ENCODE measurements at regions not wholly inside any gene's neighbourhood (a gene's known extent, or its start where the extent isn't known, plus 50 kb on each side); places are given as distances from the start of the nearest gene placed in this dataset.
A peak's percentile ranks its signal among the peaks of the same experiment; 100 is the strongest.

- peak; percentile 57 for DNase-seq
- in situ Hi-C loops (cut with HindIII; ENCODE audit: low pct_ligation_motif_present, low pct_unique_long_range_greater_than_20kb, low sequenced_read_pairs): no loop called here
Observed at GRCh38 chr5:4989118-4989517, 151.0 kb upstream of the ADAMTS16 start.

GRCh38 chr5:4990017-4990416, 150.1 kb upstream of the ADAMTS16 start:
- no peak for DNase-seq
- in situ Hi-C loops (cut with HindIII; ENCODE audit: low pct_ligation_motif_present, low pct_unique_long_range_greater_than_20kb, low sequenced_read_pairs): no loop called here

DNA sequence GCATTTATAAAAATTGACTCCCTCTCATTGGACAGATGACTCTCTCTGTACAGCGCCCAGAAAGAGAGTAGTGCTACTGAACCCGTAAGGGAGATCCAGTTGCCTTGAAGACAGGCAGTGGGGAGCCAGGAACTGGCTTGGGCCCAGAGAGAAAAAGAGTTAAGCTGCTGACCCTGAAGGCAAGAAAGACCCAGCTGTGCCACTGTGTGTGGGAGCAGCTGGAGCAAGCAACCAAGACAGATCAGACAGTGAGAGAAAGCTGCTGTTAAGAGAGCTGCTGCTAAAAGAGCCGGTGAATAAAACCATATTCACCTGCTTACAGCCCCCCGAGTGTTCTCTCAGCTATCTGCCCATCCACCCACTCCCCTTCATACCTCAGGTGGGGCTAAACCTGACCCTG, 149.7 kb upstream of the ADAMTS16 start:
- no peak for DNase-seq
- in situ Hi-C loops (cut with HindIII; ENCODE audit: low pct_ligation_motif_present, low pct_unique_long_range_greater_than_20kb, low sequenced_read_pairs): no loop called here

- DNase-seq: no peak
- in situ Hi-C loops (cut with HindIII; ENCODE audit: low pct_ligation_motif_present, low pct_unique_long_range_greater_than_20kb, low sequenced_read_pairs): no loop called here
Observed at GRCh38 chr5:4991925-4992324, 148.2 kb upstream of the ADAMTS16 start.

DNA sequence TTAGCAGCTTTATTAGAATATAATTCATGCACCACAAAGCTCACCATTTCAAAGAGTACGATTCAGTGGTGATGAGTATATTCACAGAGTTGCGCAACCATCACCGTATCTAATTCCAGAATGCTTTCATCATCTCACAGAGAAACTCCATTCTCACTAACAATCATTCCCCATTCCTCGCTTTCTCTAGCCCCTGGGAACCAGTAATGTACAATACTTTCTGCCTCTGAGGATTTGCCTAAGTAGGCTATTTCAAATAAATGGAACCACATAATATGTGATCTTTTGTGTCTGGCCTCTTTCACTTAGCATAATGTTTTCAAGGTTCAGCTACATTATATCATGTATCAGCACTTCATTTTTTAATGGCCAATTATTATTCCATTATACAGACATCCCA, 145.1 kb upstream of the ADAMTS16 start:
- peak; percentile 31 for DNase-seq
- in situ Hi-C loops (cut with HindIII; ENCODE audit: low pct_ligation_motif_present, low pct_unique_long_range_greater_than_20kb, low sequenced_read_pairs): no loop called here

GRCh38 chr5:5005353-5005752, 134.8 kb upstream of the ADAMTS16 start:
- in situ Hi-C loops (cut with HindIII; ENCODE audit: low pct_ligation_motif_present, low pct_unique_long_range_greater_than_20kb, low sequenced_read_pairs): no loop called here
- no peak for DNase-seq

GRCh38 chr5:5006548-5006947, 133.6 kb upstream of the ADAMTS16 start:
- in situ Hi-C loops (cut with HindIII; ENCODE audit: low pct_ligation_motif_present, low pct_unique_long_range_greater_than_20kb, low sequenced_read_pairs): no loop called here

DNA sequence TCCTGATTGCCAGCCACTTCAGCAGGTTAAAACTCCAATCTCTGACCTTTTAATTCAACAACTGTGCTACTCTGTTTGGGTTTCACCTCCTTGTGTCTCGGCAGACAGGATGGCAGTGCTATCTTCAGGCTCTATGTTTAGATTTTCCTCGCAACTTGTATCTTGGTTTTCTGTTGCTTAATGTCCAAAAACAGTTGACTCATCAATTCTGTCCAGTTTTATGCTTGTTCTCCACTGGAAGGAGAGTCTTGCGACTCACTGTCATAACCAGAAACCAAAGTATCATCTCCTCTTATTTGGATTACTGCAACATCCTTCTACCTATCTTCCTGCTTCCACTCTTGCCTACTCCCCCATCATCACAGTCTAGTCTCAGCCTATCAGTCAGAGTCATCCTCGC, 130.9 kb upstream of the ADAMTS16 start:
- in situ Hi-C loops (cut with HindIII; ENCODE audit: low pct_ligation_motif_present, low pct_unique_long_range_greater_than_20kb, low sequenced_read_pairs): no loop called here

More at GRCh38 chr5:5006548-5006947, 133.6 kb upstream of the ADAMTS16 start:
- no peak for DNase-seq

GRCh38 chr5:5011151-5011550, 129.0 kb upstream of the ADAMTS16 start:
- DNase-seq: no peak
- in situ Hi-C loops (cut with HindIII; ENCODE audit: low pct_ligation_motif_present, low pct_unique_long_range_greater_than_20kb, low sequenced_read_pairs): no loop called here

More for the DNA sequence above, 130.9 kb upstream of the ADAMTS16 start:
- DNase-seq: no peak

DNA sequence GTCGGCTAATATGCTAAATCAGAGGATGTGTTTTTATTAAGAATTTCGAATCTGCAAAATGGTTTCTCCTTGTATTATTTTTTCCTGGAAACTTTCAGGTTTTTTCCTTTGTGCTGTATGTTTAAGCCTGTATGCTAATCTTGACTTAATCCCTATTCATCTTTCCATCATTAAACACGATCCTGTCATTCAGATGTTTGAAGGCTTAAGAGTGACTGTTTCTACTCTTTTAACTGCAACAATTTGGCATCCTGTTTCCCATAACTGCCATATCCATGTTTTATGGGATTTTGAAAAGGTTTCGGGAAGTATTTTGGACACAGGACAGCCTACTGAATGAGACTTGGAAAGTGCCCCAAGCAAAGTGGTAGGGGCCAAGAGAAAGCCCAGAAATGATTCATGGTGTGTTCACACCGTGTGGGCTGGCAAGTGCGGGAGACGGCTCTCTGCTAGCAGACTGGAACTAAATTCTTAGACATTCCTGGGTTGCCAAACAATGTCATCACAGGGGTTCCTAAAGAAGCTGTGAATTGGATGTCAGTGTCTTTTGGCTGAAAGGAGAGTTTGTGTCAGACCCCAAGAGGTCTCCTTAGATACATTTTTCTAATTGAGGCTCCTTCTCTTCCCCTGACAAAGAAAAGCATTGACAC, 125.4 kb upstream of the ADAMTS16 start:
- in situ Hi-C loops (cut with HindIII; ENCODE audit: low pct_ligation_motif_present, low pct_unique_long_range_greater_than_20kb, low sequenced_read_pairs): no loop called here

GRCh38 chr5:5017827-5018577, 122.1 kb upstream of the ADAMTS16 start:
- peak; percentile 54 for DNase-seq
- in situ Hi-C loops (cut with HindIII; ENCODE audit: low pct_ligation_motif_present, low pct_unique_long_range_greater_than_20kb, low sequenced_read_pairs): no loop called here

More for the DNA sequence above, 125.4 kb upstream of the ADAMTS16 start:
- peak; percentile 45 for DNase-seq

DNA sequence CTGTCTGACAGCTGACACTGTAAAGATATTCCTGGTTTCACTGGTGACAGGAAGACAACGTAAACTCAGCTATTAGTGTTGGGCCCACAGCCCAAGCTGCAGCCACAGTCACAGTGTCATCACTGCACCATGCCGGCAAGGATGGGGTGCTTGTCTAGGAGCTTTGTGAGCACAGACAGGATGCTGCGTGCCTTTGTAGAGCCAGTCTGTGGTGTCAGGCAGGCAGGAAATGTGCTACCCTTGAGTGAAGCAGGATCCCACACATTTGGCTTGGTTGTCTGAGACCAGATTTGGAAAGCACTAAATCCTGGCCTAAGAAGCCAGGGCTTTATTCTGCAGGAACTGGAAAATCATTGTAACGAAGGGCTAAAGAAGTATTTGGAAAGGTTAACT, 121.6 kb upstream of the ADAMTS16 start:
- peak; percentile 12 for DNase-seq
- in situ Hi-C loops (cut with HindIII; ENCODE audit: low pct_ligation_motif_present, low pct_unique_long_range_greater_than_20kb, low sequenced_read_pairs): no loop called here

DNA sequence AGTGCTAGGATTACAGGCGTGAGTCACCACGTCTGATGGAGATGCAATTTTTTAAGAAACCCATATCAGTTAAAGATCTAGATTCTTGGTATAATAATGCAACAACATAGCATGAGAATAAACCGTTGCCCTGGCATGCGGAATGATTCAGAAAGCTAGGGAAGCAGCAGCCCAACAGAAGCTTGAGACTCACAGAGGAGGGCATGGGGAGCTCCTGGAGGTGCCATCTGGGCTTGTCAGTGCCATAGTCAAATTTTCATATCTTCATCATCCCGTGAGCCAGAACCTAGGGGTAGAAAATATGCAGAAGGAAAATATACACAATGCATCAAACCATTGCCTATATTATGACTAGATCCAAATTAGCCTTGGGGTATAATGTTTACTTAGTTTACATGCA, 118.7 kb upstream of the ADAMTS16 start:
- DNase-seq: no peak
- in situ Hi-C loops (cut with HindIII; ENCODE audit: low pct_ligation_motif_present, low pct_unique_long_range_greater_than_20kb, low sequenced_read_pairs): no loop called here

DNA sequence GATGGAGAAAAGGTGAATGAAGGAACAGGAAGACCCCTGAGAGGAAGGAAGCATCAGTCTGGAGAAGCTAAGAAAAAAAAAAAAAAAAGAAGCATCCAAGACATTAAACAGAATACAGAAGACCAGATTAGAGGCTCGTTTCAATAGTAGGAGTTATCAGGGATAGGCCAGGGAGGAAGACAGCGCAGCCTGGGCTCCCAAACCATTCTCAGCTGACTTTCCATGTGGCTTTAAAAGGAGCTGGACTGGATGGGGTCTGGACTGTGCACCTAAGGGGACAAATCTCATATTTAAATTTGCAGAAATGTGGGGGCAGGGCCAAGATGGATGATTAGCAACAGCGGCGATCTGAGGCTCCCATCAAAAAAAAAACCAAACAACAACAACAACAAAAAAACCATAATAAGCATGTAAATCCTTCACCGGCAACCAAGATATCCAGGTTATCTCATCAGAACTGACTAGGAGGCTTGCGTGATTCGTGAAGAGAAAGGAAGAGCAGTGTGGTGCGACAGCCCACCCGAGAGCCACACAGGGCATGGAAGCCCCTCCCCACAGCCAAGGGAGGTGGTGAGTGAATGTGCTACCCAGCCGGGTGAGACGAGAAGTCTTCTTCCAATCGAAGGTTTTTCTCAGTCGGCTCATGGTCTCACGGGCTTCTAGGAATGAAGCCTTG, 114.9 kb upstream of the ADAMTS16 start:
- no peak for DNase-seq
- in situ Hi-C loops (cut with HindIII; ENCODE audit: low pct_ligation_motif_present, low pct_unique_long_range_greater_than_20kb, low sequenced_read_pairs): no loop called here

GRCh38 chr5:5025774-5026408, 114.2 kb upstream of the ADAMTS16 start:
- in situ Hi-C loops (cut with HindIII; ENCODE audit: low pct_ligation_motif_present, low pct_unique_long_range_greater_than_20kb, low sequenced_read_pairs): no loop called here
- DNase-seq: peak; percentile 95

DNA sequence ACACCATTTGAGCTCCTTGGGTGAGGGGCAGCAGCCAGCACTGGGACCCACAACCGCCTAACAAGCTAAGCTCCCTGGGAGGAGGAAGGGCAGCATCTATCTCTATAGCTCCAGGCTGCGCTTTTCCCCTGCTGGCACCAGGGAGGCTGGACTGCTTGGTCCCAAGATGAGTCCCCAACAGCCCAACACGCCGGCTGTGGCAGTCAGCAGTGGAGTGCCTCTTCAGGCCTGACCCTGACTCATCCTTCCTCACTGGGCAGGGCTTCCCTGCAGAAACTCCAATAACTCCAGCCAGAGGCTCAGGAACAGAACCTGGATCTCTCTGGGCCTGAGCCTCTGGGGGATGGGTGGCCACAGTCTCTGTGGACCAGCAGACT, 113.7 kb upstream of the ADAMTS16 start:
- in situ Hi-C loops (cut with HindIII; ENCODE audit: low pct_ligation_motif_present, low pct_unique_long_range_greater_than_20kb, low sequenced_read_pairs): no loop called here
- DNase-seq: peak; percentile 46

DNA sequence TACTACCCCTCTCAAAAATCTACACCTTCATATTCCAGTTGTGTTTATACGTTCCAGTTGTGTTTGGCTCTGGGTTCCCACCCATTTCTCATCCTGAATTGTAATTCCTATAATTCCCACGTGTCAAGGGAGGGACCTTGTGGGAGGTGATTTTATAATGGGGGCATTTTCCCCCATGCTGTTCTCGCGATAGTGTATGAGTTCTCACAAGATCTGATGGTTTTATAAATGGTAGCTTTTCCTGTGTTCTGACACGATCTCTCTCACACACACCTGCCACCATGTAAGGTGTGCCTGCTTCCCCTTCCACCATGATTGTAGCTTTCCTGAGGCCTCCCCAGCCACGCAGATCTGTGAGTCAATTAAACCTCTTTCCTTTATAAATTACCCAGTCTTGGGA, 108.5 kb upstream of the ADAMTS16 start:
- in situ Hi-C loops (cut with HindIII; ENCODE audit: low pct_ligation_motif_present, low pct_unique_long_range_greater_than_20kb, low sequenced_read_pairs): no loop called here
- no peak for DNase-seq

GRCh38 chr5:5037674-5038073, 102.5 kb upstream of the ADAMTS16 start:
- no peak for DNase-seq
- in situ Hi-C loops (cut with HindIII; ENCODE audit: low pct_ligation_motif_present, low pct_unique_long_range_greater_than_20kb, low sequenced_read_pairs): no loop called here

DNA sequence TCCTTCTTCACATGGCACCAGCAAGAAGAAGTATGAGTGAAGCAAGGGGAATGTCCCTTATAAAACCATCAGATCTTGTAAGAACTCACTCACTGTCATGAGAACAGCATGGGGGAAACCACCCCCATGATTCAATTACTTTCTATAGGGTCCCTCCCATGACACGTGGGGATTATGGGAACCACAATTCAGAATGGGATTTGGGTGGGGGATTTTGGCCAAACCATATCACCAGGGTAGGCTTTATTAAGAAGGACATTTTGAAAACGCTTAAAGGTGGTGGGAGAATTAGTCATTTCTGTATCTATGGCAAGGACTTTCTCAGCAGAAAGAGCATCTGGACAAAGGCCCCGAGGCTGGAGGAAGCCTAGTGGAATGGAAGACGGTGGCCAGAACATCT, 100.2 kb upstream of the ADAMTS16 start:
- DNase-seq: no peak
- in situ Hi-C loops (cut with HindIII; ENCODE audit: low pct_ligation_motif_present, low pct_unique_long_range_greater_than_20kb, low sequenced_read_pairs): no loop called here
